ENCODE measurements at regions not wholly inside any gene's neighbourhood (a gene's known extent, or its start where the extent isn't known, plus 50 kb on each side); places are given as distances from the start of the nearest gene placed in this dataset.

DNA sequence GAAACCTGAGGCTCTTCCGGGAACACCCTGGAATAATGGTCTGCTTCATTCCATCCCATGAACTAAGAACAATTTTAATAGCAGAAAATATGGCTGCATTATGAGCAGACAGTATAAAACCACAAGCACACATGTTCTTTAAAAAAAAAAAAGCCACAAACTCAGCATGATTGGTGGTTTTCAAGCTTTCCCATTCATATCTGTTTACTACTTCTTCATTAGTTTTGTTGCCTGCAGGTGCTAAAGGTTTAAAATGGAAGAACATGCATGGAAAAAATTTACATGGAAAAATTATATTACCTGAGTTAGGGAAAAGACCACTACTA, 137.9 kb upstream of the HES1 start:
- H3K4me3 ChIP-seq, result no peak overlapping the region
- ATAC-seq (replicated peaks in 6 of 8), result no peak
- H3K4me1 ChIP-seq (replicated peaks in 1 of 2), result peaks cover 16 to 17% of the 10 kb centered on the region in 2 donors
- H3K27ac ChIP-seq, result no peak overlapping the region
- WGBS, 10 experiments, result 20 to 100% (median 94%) methylated on average over 1 of the region's 1 CpG; no CpG with 5 or more reads in 2 of the 10 experiments
- in situ Hi-C loops (cut with MboI; ENCODE audit: low pct_unique_long_range_greater_than_20kb in 2 of 9, low sequenced_read_pairs in 9 of 9, unreplicated experiment in 9 of 9), result loop anchor here in 1 of 9 experiments (25.0 kb wide), 1 partner anchor 211 kb away; no protein-coding TSS in a partner anchor

- in situ Hi-C loops (cut with MboI; ENCODE audit: low pct_unique_long_range_greater_than_20kb in 2 of 9, low sequenced_read_pairs in 9 of 9, unreplicated experiment in 9 of 9), result loop anchor here in 1 of 9 experiments (25.0 kb wide), 1 partner anchor 211 kb away; no protein-coding TSS in a partner anchor
- ATAC-seq (replicated peaks in 6 of 8), result no peak
- Histone ChIP-seq H3K4me3 (no peak overlapping the region), H3K4me1 (replicated peaks in 1 of 2) (peaks cover 20 to 21% of the 10 kb centered on the region in 2 donors), H3K27ac (no peak overlapping the region)
- 86 to 100% (median 92%) methylated on average over 5 to 11 of the region's 12 CpGs; no CpG with 5 or more reads in 2 of the 10 experiments for WGBS, 10 experiments
Observed at GRCh38 chr3:193998628-193999195, 137.2 kb upstream of the HES1 start.

GRCh38 chr3:194000100-194000499, 135.8 kb upstream of the HES1 start:
- Histone ChIP-seq H3K27ac (no peak overlapping the region), H3K4me1 (replicated peaks in 1 of 2) (peaks cover 32 to 35% of the 10 kb centered on the region in 2 donors), H3K4me3 (no peak overlapping the region)
- no peak for ATAC-seq (replicated peaks in 6 of 8)
- WGBS, 10 experiments, result 86 to 100% (median 100%) methylated on average over 1 to 3 of the region's 4 CpGs; no CpG with 5 or more reads in 3 of the 10 experiments
- in situ Hi-C loops (cut with MboI; ENCODE audit: low pct_unique_long_range_greater_than_20kb in 2 of 9, low sequenced_read_pairs in 9 of 9, unreplicated experiment in 9 of 9), result loop anchor here in 1 of 9 experiments (25.0 kb wide), 1 partner anchor 312 kb away; no protein-coding TSS in a partner anchor

- ATAC-seq (replicated peaks in 6 of 8), result no peak
- H3K4me1 ChIP-seq (replicated peaks in 1 of 2), result peaks cover 38 to 39% of the 10 kb centered on the region in 2 donors
- no peak overlapping the region for H3K4me3 ChIP-seq
- in situ Hi-C loops (cut with MboI; ENCODE audit: low pct_unique_long_range_greater_than_20kb in 2 of 9, low sequenced_read_pairs in 9 of 9, unreplicated experiment in 9 of 9), result loop anchor here in 1 of 9 experiments (25.0 kb wide), 1 partner anchor 312 kb away; no protein-coding TSS in a partner anchor
- WGBS, 10 experiments, result 0 to 100% (median 94%) methylated on average over 1 to 3 of the region's 4 CpGs; no CpG with 5 or more reads in 2 of the 10 experiments
- no peak overlapping the region for H3K27ac ChIP-seq
Observed at GRCh38 chr3:194000712-194001111, 135.2 kb upstream of the HES1 start.

GRCh38 chr3:194001728-194002459, 134.1 kb upstream of the HES1 start:
- ATAC-seq (replicated peaks in 6 of 8), result no peak
- Histone ChIP-seq H3K4me1 (replicated peaks in 1 of 2) (peaks cover 34 to 44% of the 10 kb centered on the region in 2 donors), H3K27ac (no peak overlapping the region), H3K4me3 (no peak overlapping the region)
- in situ Hi-C loops (cut with MboI; ENCODE audit: low pct_unique_long_range_greater_than_20kb in 2 of 9, low sequenced_read_pairs in 9 of 9, unreplicated experiment in 9 of 9), result loop anchor here in 1 of 9 experiments (25.0 kb wide), 1 partner anchor 310 kb away; no protein-coding TSS in a partner anchor
- 60 to 100% (median 83%) methylated on average over 1 to 19 of the region's 20 CpGs; no CpG with 5 or more reads in 1 of the 10 experiments for WGBS, 10 experiments

GRCh38 chr3:194003114-194004057, 132.6 kb upstream of the HES1 start:
- Histone ChIP-seq H3K4me1 (replicated peaks in 1 of 2) (peaks cover 32 to 38% of the 10 kb centered on the region in 2 donors), H3K4me3 (peak overlapping the region; percentile 6 to 34 (median 16)), H3K27ac (peak overlapping the region; percentile 72 to 75)
- ATAC-seq (replicated peaks in 6 of 8), result peak; percentile 83 to 96 (median 92)
- WGBS, 10 experiments, result 3 to 88% (median 18%) methylated on average over 3 to 16 of the region's 58 CpGs; no CpG with 5 or more reads in 1 of the 10 experiments
- in situ Hi-C loops (cut with MboI; ENCODE audit: low pct_unique_long_range_greater_than_20kb in 2 of 9, low sequenced_read_pairs in 9 of 9, unreplicated experiment in 9 of 9), result loop anchor here in 1 of 9 experiments (25.0 kb wide), 1 partner anchor 309 kb away; no protein-coding TSS in a partner anchor

GRCh38 chr3:194005930-194006501, 129.9 kb upstream of the HES1 start:
- in situ Hi-C loops (cut with MboI; ENCODE audit: low pct_unique_long_range_greater_than_20kb in 2 of 9, low sequenced_read_pairs in 9 of 9, unreplicated experiment in 9 of 9), result loop anchor here in 1 of 9 experiments (25.0 kb wide), 1 partner anchor 306 kb away; no protein-coding TSS in a partner anchor
- Histone ChIP-seq H3K4me1 (replicated peaks in 1 of 2) (peaks cover 35 to 38% of the 10 kb centered on the region in 2 donors), H3K4me3 (no peak overlapping the region), H3K27ac (no peak overlapping the region)
- 17 to 80% (median 41%) methylated on average over 1 to 4 of the region's 4 CpGs for WGBS, 10 experiments
- ATAC-seq (replicated peaks in 6 of 8), result no peak

- Histone ChIP-seq H3K4me3 (no peak overlapping the region), H3K27ac (no peak overlapping the region), H3K4me1 (replicated peaks in 1 of 2) (peaks cover 34 to 42% of the 10 kb centered on the region in 2 donors)
- no peak for ATAC-seq (replicated peaks in 6 of 8)
- 72 to 100% (median 84%) methylated on average over 1 to 11 of the region's 13 CpGs; no CpG with 5 or more reads in 1 of the 10 experiments for WGBS, 10 experiments
- in situ Hi-C loops (cut with MboI; ENCODE audit: low pct_unique_long_range_greater_than_20kb in 2 of 9, low sequenced_read_pairs in 9 of 9, unreplicated experiment in 9 of 9), result loop anchor here in 1 of 9 experiments (25.0 kb wide), 1 partner anchor 305 kb away; no protein-coding TSS in a partner anchor
Observed at GRCh38 chr3:194007592-194008337, 128.2 kb upstream of the HES1 start.

DNA sequence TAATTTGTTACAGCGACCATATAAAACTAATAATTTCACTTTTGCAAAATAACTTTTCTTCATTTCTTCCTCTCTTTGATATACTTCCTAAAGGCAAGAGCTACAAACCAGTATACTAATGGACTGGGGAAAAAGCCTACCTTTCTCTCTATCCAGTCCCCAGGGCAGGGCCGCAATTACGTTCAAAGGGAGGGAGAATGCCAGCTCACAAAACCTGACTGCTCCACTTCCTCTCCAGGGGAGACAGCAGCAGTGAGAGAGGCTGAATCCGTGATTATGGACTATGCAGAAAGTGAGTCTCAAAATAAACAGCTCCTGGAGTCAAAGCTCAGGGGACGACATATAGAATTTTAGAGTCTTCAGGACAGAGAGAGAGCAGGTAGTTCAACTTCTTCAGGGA, 126.9 kb upstream of the HES1 start:
- H3K27ac ChIP-seq, result no peak overlapping the region
- H3K4me1 ChIP-seq (replicated peaks in 1 of 2), result peaks cover 26 to 32% of the 10 kb centered on the region in 2 donors
- ATAC-seq (replicated peaks in 6 of 8), result no peak
- 75 to 100% (median 86%) methylated on average over 2 to 5 of the region's 5 CpGs; no CpG with 5 or more reads in 3 of the 10 experiments for WGBS, 10 experiments
- in situ Hi-C loops (cut with MboI; ENCODE audit: low pct_unique_long_range_greater_than_20kb in 2 of 9, low sequenced_read_pairs in 9 of 9, unreplicated experiment in 9 of 9), result loop anchor here in 1 of 9 experiments (25.0 kb wide), 1 partner anchor 303 kb away; no protein-coding TSS in a partner anchor
- H3K4me3 ChIP-seq, result no peak overlapping the region

GRCh38 chr3:194009892-194010533, 125.9 kb upstream of the HES1 start:
- H3K27ac ChIP-seq, result no peak overlapping the region

DNA sequence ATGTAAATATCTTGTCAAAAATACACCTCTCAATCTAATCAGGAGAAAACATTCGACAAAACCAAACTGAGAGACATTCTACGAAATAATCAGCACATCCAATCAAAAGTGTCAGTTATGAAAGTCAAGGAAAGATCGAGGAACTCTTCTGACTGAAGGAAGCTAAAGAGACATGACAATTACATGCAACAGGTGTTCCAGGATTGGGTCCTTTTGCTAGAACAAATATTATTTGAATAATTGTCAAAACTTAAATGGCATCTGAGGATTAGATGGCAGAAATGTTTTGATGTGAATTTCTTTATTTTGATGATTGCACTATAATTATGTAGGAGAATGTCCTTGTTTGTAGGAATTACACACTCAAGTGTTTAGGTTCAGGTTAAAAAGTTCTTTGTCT, 124.1 kb upstream of the HES1 start:
- H3K4me1 ChIP-seq (replicated peaks in 1 of 2), result peaks cover 7% of the 10 kb centered on the region in 2 donors
- in situ Hi-C loops (cut with MboI; ENCODE audit: low pct_unique_long_range_greater_than_20kb in 2 of 9, low sequenced_read_pairs in 9 of 9, unreplicated experiment in 9 of 9), result loop anchor here in 1 of 9 experiments (25.0 kb wide), 1 partner anchor 300 kb away; no protein-coding TSS in a partner anchor
- H3K4me3 ChIP-seq, result no peak overlapping the region
- WGBS, 10 experiments, result 79 to 100% (median 95%) methylated on average over 1 to 3 of the region's 3 CpGs
- no peak for ATAC-seq (replicated peaks in 6 of 8)
- no peak overlapping the region for H3K27ac ChIP-seq

More at GRCh38 chr3:194009892-194010533, 125.9 kb upstream of the HES1 start:
- in situ Hi-C loops (cut with MboI; ENCODE audit: low pct_unique_long_range_greater_than_20kb in 2 of 9, low sequenced_read_pairs in 9 of 9, unreplicated experiment in 9 of 9), result loop anchor here in 1 of 9 experiments (25.0 kb wide), 1 partner anchor 302 kb away; no protein-coding TSS in a partner anchor
- WGBS, 10 experiments, result 48 to 100% (median 84%) methylated on average over 1 to 4 of the region's 4 CpGs; no CpG with 5 or more reads in 4 of the 10 experiments
- Histone ChIP-seq H3K4me1 (replicated peaks in 1 of 2) (peaks cover 16 to 24% of the 10 kb centered on the region in 2 donors), H3K4me3 (no peak overlapping the region)
- ATAC-seq (replicated peaks in 6 of 8), result peak in 3 of 8 experiments; percentile 17 to 63 (median 40)
